ENCODE measurements at regions not wholly inside any gene's neighbourhood (a gene's known extent, or its start where the extent isn't known, plus 50 kb on each side); places are given as distances from the start of the nearest gene placed in this dataset.
"Not testable (repeated sequence)": the region's sequence is repeated elsewhere in the genome, so short reads cannot be mapped to it uniquely, and the experiment has no call there.

DNA sequence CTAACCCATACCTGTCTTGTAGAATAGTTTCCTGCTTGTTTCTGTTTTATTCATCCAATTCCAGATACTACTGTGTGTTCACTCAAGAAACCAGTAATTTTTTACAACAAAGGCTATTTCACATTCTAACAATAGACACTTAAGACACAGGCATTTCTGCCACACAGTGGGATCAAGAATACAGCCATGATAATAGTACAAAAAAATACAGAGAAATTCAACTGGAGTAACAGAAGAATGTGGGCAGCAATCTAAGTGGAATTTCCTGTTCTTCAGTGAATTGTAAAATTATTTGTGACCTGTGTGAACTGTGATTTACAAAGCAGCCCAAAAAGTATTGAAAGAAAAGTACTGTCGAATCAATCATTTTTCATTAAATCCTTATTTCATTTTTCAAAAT, 282.9 kb downstream of the CCER1 start:
- Histone ChIP-seq H3K36me3 (peaks cover 4% of the 10 kb centered on the region), H3K27ac (no peak overlapping the region), H3K9me3 (no peaks in the 10 kb centered on the region), H3K4me3 (no peak overlapping the region), H3K27me3 (no peaks in the 10 kb centered on the region), H3K4me1 (no peaks in the 10 kb centered on the region)
- TF ChIP-seq POLR2A (IDR thresholded peaks at IDR 0.05), result no peak
- TF ChIP-seq, protein P1, sequence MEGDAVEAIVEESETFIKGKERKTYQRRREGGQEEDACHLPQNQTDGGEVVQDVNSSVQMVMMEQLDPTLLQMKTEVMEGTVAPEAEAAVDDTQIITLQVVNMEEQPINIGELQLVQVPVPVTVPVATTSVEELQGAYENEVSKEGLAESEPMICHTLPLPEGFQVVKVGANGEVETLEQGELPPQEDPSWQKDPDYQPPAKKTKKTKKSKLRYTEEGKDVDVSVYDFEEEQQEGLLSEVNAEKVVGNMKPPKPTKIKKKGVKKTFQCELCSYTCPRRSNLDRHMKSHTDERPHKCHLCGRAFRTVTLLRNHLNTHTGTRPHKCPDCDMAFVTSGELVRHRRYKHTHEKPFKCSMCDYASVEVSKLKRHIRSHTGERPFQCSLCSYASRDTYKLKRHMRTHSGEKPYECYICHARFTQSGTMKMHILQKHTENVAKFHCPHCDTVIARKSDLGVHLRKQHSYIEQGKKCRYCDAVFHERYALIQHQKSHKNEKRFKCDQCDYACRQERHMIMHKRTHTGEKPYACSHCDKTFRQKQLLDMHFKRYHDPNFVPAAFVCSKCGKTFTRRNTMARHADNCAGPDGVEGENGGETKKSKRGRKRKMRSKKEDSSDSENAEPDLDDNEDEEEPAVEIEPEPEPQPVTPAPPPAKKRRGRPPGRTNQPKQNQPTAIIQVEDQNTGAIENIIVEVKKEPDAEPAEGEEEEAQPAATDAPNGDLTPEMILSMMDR (IDR thresholded peaks at IDR 0.05), result no peak
- TF ChIP-seq POLR2AphosphoS5 (IDR thresholded peaks at IDR 0.05), result no peak
- intact Hi-C loops (cut with DNase I; ENCODE audit: low total_unique reads), result no loop called here
- DNase-seq (ENCODE audit: low spot score in 2 of 2), result no peak

DNA sequence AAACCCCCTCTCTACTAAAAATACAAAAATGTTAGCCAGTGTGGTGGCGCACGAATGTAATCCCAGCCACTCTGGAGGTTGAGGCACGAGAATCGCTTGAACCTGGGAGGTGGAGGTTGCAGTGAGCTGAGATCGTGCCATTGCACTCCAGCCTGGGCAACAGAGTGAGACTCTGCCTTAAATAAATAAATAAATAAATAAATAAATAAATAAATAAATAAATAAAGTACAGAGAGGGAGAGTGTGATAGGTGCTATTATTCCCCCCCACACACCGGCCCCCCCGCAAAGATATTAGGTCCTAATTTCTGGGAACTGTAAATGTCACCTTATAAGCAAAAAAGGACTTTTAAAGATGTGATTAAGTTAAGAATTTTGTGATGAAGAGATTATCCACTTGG, 291.0 kb downstream of the CCER1 start:
- H3K4me3 ChIP-seq; DNase-seq (ENCODE audit: low spot score in 2 of 2); intact Hi-C loops (cut with DNase I; ENCODE audit: low total_unique reads); H3K4me1 ChIP-seq; H3K27me3 ChIP-seq; H3K27ac ChIP-seq; H3K9me3 ChIP-seq; H3K36me3 ChIP-seq: not testable (repeated sequence)

DNA sequence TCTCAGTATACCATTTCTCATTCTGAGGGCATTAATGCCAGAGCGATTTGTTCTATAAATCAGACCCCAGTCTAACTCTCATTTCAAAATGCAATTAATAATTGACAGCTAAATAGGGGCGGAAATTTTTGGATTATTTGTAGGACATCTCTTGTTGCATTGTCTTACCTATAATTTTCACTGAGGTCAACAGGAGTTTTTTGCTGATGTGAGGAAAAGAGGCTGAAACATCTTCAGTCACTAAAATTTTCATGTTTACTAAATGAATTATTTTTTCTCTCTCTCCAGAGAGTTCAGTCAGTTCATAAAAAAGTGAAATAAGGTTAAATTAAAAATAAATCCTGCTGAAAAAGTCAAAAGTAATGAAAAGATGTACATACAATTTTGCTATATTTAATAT, 295.9 kb downstream of the CCER1 start:
- no peaks in the 10 kb centered on the region for H3K4me1 ChIP-seq
- H3K9me3 ChIP-seq, result no peaks in the 10 kb centered on the region
- H3K36me3 ChIP-seq, result no peaks in the 10 kb centered on the region
- H3K27me3 ChIP-seq, result no peaks in the 10 kb centered on the region
- no peak for DNase-seq (ENCODE audit: low spot score in 2 of 2)
- intact Hi-C loops (cut with DNase I; ENCODE audit: low total_unique reads), result no loop called here
- H3K27ac ChIP-seq, result no peak overlapping the region
- TF ChIP-seq, protein P1 (IDR thresholded peaks at IDR 0.05), result no peak
- TF ChIP-seq POLR2A (IDR thresholded peaks at IDR 0.05) (no peak), POLR2AphosphoS5 (IDR thresholded peaks at IDR 0.05) (no peak)
- no peak overlapping the region for H3K4me3 ChIP-seq

DNA sequence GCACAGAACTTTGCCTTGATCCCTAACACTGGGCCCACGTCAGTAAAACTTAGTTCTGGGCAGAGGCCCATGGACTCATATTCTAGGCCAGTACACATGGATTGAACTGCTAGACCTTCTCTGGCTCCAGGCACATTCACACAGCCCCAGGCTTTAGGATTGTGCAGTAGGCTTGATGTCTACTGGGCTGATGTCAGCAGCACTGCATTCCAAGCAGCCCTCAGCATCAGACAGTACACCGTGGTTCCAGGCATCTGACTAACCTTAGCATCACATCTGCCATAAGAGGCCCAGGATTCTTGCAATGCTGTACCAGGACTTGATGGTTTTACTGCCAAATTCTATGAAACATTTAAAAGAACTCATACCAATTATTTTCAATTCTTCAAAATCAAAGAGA, 301.9 kb downstream of the CCER1 start:
- H3K4me3 ChIP-seq, result no peak overlapping the region
- intact Hi-C loops (cut with DNase I; ENCODE audit: low total_unique reads), result no loop called here
- H3K36me3 ChIP-seq, result no peaks in the 10 kb centered on the region
- H3K27ac ChIP-seq, result no peak overlapping the region
- H3K9me3 ChIP-seq, result no peaks in the 10 kb centered on the region
- no peak for DNase-seq (ENCODE audit: low spot score in 2 of 2)
- no peaks in the 10 kb centered on the region for H3K27me3 ChIP-seq
- no peak for TF ChIP-seq POLR2A (IDR thresholded peaks at IDR 0.05)
- no peak for TF ChIP-seq POLR2AphosphoS5 (IDR thresholded peaks at IDR 0.05)
- TF ChIP-seq, protein P1 (IDR thresholded peaks at IDR 0.05), result no peak
- no peaks in the 10 kb centered on the region for H3K4me1 ChIP-seq

DNA sequence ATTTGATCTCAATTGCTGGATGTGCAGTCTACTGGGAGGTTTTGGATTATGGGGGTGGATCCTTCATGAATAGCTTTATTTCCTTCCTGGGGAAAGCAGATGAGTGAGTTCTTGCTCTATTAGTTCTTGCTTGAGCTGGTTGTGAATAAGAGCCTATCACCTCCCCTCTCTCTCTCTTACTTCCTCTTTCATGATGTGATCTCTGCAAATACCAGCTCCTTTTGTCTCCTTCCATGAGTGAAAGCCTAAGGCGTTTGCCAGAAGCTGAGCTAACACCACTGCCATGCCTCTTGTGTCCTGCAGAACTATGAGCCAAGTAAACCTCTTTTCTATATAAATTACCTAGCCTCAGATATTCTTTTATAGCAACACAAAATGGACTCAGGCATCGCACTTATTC, 302.7 kb downstream of the CCER1 start:
- H3K4me3 ChIP-seq, result no peak overlapping the region
- H3K4me1 ChIP-seq, result no peaks in the 10 kb centered on the region
- no peak overlapping the region for H3K27ac ChIP-seq
- no peak for TF ChIP-seq POLR2AphosphoS5 (IDR thresholded peaks at IDR 0.05)
- no peak for TF ChIP-seq POLR2A (IDR thresholded peaks at IDR 0.05)
- TF ChIP-seq, protein P1 (IDR thresholded peaks at IDR 0.05), result no peak
- intact Hi-C loops (cut with DNase I; ENCODE audit: low total_unique reads), result no loop called here
- DNase-seq (ENCODE audit: low spot score in 2 of 2), result no peak
- H3K36me3 ChIP-seq, result no peaks in the 10 kb centered on the region
- no peaks in the 10 kb centered on the region for H3K27me3 ChIP-seq
- H3K9me3 ChIP-seq, result no peaks in the 10 kb centered on the region

DNA sequence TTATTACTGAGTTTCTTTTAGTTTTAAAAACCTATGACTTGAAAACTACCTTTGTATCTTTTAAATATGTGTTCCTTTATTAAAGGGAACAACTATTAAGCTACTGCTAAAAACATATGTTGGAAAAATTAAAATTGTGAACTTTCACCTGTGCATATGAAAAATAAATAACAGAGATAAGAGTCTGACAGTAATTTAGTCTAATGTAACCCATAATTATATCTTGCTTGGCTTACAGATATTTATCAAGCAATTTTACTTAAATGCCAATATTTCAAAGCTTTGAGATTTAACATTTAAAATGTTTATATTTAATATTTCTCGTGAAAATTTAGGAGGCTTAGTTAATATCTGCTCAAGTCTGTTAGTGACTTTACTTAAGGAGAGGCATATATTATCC, 309.8 kb downstream of the CCER1 start:
- Histone ChIP-seq H3K4me3 (no peak overlapping the region), H3K27me3 (no peaks in the 10 kb centered on the region), H3K9me3 (no peaks in the 10 kb centered on the region), H3K27ac (no peak overlapping the region), H3K4me1 (no peaks in the 10 kb centered on the region), H3K36me3 (no peaks in the 10 kb centered on the region)
- DNase-seq (ENCODE audit: low spot score in 2 of 2), result no peak
- intact Hi-C loops (cut with DNase I; ENCODE audit: low total_unique reads), result no loop called here
- TF ChIP-seq, protein P1 (IDR thresholded peaks at IDR 0.05), result no peak
- TF ChIP-seq POLR2AphosphoS5 (IDR thresholded peaks at IDR 0.05) (no peak), POLR2A (IDR thresholded peaks at IDR 0.05) (no peak)
